ENCODE measurements at regions not wholly inside any gene's neighbourhood (a gene's known extent, or its start where the extent isn't known, plus 50 kb on each side); places are given as distances from the start of the nearest gene placed in this dataset.

GRCh38 chr4:14091531-14091930 is 464.0 kb upstream of the BOD1L1 start:
- no peaks in the 10 kb centered on the region for H3K9me2 ChIP-seq
- H3K27me3 ChIP-seq (ENCODE audit: insufficient read depth) = no peaks in the 10 kb centered on the region
- no peaks in the 10 kb centered on the region for H3F3A ChIP-seq (replicated peaks; ENCODE audit: insufficient read depth)
- H3K9ac ChIP-seq = no peak overlapping the region
- no peak overlapping the region for H3K4me2 ChIP-seq
- H3K27ac ChIP-seq (ENCODE audit: low read depth in 2 of 2, low read length in 1 of 2) = no peak overlapping the region
- TF ChIP-seq NRF1 (IDR thresholded peaks at IDR 0.05; ENCODE audit: low read depth, low read length) (no peak), RFX5 (IDR thresholded peaks at IDR 0.05; ENCODE audit: low read length) (no peak), GABPA (IDR thresholded peaks at IDR 0.05; ENCODE audit: low read depth) (no peak), MAX (IDR thresholded peaks at IDR 0.05; ENCODE audit: low read depth) (no peak), ELF1 (IDR thresholded peaks at IDR 0.05) (no peak), USF2 (IDR thresholded peaks at IDR 0.05; ENCODE audit: borderline replicate concordance, low read depth, low read length) (no peak), USF1 (IDR thresholded peaks at IDR 0.05; ENCODE audit: borderline replicate concordance, low read depth) (no peak), FOXJ3 (CRISPR knock-in tag; IDR thresholded peaks at IDR 0.05) (no peak), REST (IDR thresholded peaks at IDR 0.05; ENCODE audit: low read depth, low read length) (no peak), TAF1 (IDR thresholded peaks at IDR 0.05; ENCODE audit: borderline replicate concordance, low read depth, low read length) (no peak), JUND (IDR thresholded peaks at IDR 0.05) (no peak), SMC3 (IDR thresholded peaks at IDR 0.05; ENCODE audit: low read depth, low read length) (no peak), RAD21 (IDR thresholded peaks at IDR 0.05; ENCODE audit: low read length) (no peak), EP300 (IDR thresholded peaks at IDR 0.05; ENCODE audit: borderline replicate concordance in 1 of 2, low read depth in 1 of 2, low read length in 1 of 2) (no peak), CHD2 (IDR thresholded peaks at IDR 0.05; ENCODE audit: low read length, partially characterized antibody) (no peak), GATA2 (CRISPR knock-in tag; IDR thresholded peaks at IDR 0.05) (no peak), IRF3 (IDR thresholded peaks at IDR 0.05; ENCODE audit: low read depth, low read length) (no peak), NFIC (IDR thresholded peaks at IDR 0.05; ENCODE audit: borderline replicate concordance) (no peak), SIN3A (IDR thresholded peaks at IDR 0.05; ENCODE audit: borderline replicate concordance, low read depth, low read length) (no peak)
- peaks cover 0 to 10% of the 10 kb centered on the region in 2 experiments; a peak in 1 of 4 replicates for H3K4me1 ChIP-seq (ENCODE audit: control insufficient read depth in 1 of 2, insufficient read depth in 2 of 2, low read depth in 1 of 2, low read length in 1 of 2)
- no peak for DNase-seq
- no peaks in the 10 kb centered on the region for H3K79me2 ChIP-seq (ENCODE audit: insufficient read depth)
- H3K9me3 ChIP-seq = no peaks in the 10 kb centered on the region
- POLR2A ChIA-PET = no interaction called here
- H2AFZ ChIP-seq (ENCODE audit: low read depth) = no peak overlapping the region
- no peaks in the 10 kb centered on the region for H3K36me3 ChIP-seq (replicated peaks in 1 of 2; ENCODE audit: control insufficient read depth in 1 of 2, insufficient read depth in 2 of 2, low read length in 1 of 2)
- CTCF ChIA-PET = no interaction called here
- H3K4me3 ChIP-seq (ENCODE audit: low read depth in 2 of 2, low read length in 1 of 2) = no peak overlapping the region
- H4K20me1 ChIP-seq (ENCODE audit: insufficient read depth) = no peaks in the 10 kb centered on the region

Measured in SK-N-SH (cell line).